NT2/D1 (cell line): ENCODE measurements at regions not wholly inside any gene's neighbourhood (a gene's known extent, or its start where the extent isn't known, plus 50 kb on each side); places are given as distances from the start of the nearest gene placed in this dataset.

Source experiments
- YY1 ChIP-seq: IDR thresholded peaks from 2 replicates; pipeline ENCODE4 v1.6.1; 2011; ENCODE audit not compliant: insufficient read length, insufficient read depth
- ZNF274 ChIP-seq: IDR thresholded peaks from 2 replicates; pipeline ENCODE4 v1.6.1; 2011; ENCODE audit warnings: mild to moderate bottlenecking, low read depth, low read length

GRCh38 chr18:44180683-44181082 lies 500.0 kb upstream of the SETBP1 start:
- TF ChIP-seq ZNF274 (no peak), YY1 (no peak)
